K562 (cell line): ENCODE measurements at regions not wholly inside any gene's neighbourhood (a gene's known extent, or its start where the extent isn't known, plus 50 kb on each side); places are given as distances from the start of the nearest gene placed in this dataset.

ENCODE experiments used
- ATAC-seq: fragments of 200-7000 bp; cut with Tn5 transposase; 3 replicates; pipeline ENCODE4 v1.9.1; 2020; ENCODE audit warnings: moderate library complexity
- BruUV-seq: library from RNA; stranded (reverse); fragments of 400-500 nt; replicated peaks from 2 replicates; lab custom pipeline; 2021; lab: Mats Ljungman, UMichigan
- CTCF ChIA-PET: fragments of 300-600 bp; formaldehyde crosslinking; extraction: SDS; loops from one replicate; lab custom pipeline; 2021; ENCODE audit warnings: low intra/inter-chr PET ratio; lab: Yijun Ruan, JAX
- POLR2A ChIA-PET: fragments of 300-600, 350-650 bp; sonication (Branson Sonifier 250); formaldehyde crosslinking; extraction: SDS; loops from one replicate; lab custom pipeline; 2021; ENCODE audit warnings: antibody characterized with exemption, inconsistent platforms; lab: Yijun Ruan, JAX
- DNase-seq, 4 experiments: peaks; one replicate each; pipeline versions ENCODE4 v3.0.0 to v3.0.0-alpha.2; 2011 to 2018; ENCODE audit warnings: low spot score in 3 of 4, mixed read lengths in 3 of 4; ENCODE audit errors: extremely low read depth in 1 of 4
- FAIRE-seq: peaks from 2 replicates; lab custom pipeline; 2011; peaks lifted over from hg19 to GRCh38; lab: Jason Lieb, UNC
- H2AFZ ChIP-seq: 2 replicates; pipeline ENCODE4 v1.6.0; 2011; ENCODE audit warnings: low read depth, low read length, control low read depth, inconsistent platforms
- H3K27ac ChIP-seq: fragments of 200-600 bp; 3 replicates; pipeline ENCODE4 v1.8.0; 2011; ENCODE audit warnings: low read depth, mild to moderate bottlenecking, control low read depth, inconsistent platforms, low read length, moderate library complexity, mixed read lengths; ENCODE audit errors: extremely low read depth
- H3K27me3 ChIP-seq, 2 experiments: fragments of 300-600 bp in 1 of 2; 2 replicates in 1 of 2; 3 replicates in 1 of 2; pipeline versions ENCODE4 v1.6.0 to v1.8.0; 2011; ENCODE audit warnings: inconsistent platforms in 2 of 2, low read length in 2 of 2, mild to moderate bottlenecking in 1 of 2, mixed read lengths in 1 of 2, moderate library complexity in 1 of 2; ENCODE audit not compliant: control insufficient read depth in 2 of 2, insufficient read depth in 2 of 2
- H3K36me3 ChIP-seq: fragments of 300-600 bp; 3 replicates; pipeline ENCODE4 v1.8.0; 2011; ENCODE audit warnings: mild to moderate bottlenecking, low read length, inconsistent platforms; ENCODE audit not compliant: control insufficient read depth, insufficient read depth
- H3K4me1 ChIP-seq, 2 experiments: fragments of 200-600 bp in 1 of 2; replicated peaks in 1 of 2; 2 replicates in 1 of 2; 3 replicates in 1 of 2; pipeline versions ENCODE4 v1.5.1 to v1.8.0; 2011; ENCODE audit warnings: inconsistent platforms in 2 of 2, low read length in 2 of 2, mild to moderate bottlenecking in 1 of 2, mixed read lengths in 1 of 2, moderate library complexity in 1 of 2; ENCODE audit not compliant: control insufficient read depth in 2 of 2, insufficient read depth in 2 of 2
- H3K4me2 ChIP-seq: 2 replicates; pipeline ENCODE4 v1.6.1; 2011; ENCODE audit warnings: low read length, control low read depth, inconsistent platforms, mixed read lengths; ENCODE audit not compliant: insufficient read depth
- H3K4me3 ChIP-seq: fragments of 200-600 bp; sonication (generic), shearing (Covaris generic); 2 replicates; pipeline ENCODE4 v1.5.1; 2016; ENCODE audit warnings: control low read depth, inconsistent platforms
- H3K79me2 ChIP-seq: fragments of 200-600 bp; 3 replicates; pipeline ENCODE4 v1.8.0; 2011; ENCODE audit warnings: low read length, inconsistent platforms; ENCODE audit not compliant: control insufficient read depth, insufficient read depth
- H3K9ac ChIP-seq, 2 experiments: 2 replicates each; pipeline versions ENCODE4 v1.6.0 to v1.6.1; 2011; ENCODE audit warnings: low read depth in 2 of 2, low read length in 2 of 2, control low read depth in 1 of 2, inconsistent platforms in 1 of 2, mild to moderate bottlenecking in 1 of 2, mixed read lengths in 1 of 2; ENCODE audit not compliant: insufficient read depth in 1 of 2
- H3K9me1 ChIP-seq: one replicate; pipeline ENCODE4 v1.6.0; 2011; ENCODE audit warnings: inconsistent platforms, mild to moderate bottlenecking, low read length, moderate library complexity; ENCODE audit not compliant: control insufficient read depth, insufficient read depth
- H3K9me3 ChIP-seq: replicated peaks from 2 replicates; pipeline ENCODE4 v1.5.1; 2011; ENCODE audit warnings: low read depth, low read length, inconsistent platforms; ENCODE audit not compliant: control insufficient read depth, insufficient read depth
- H4K20me1 ChIP-seq: replicated peaks from 2 replicates; pipeline ENCODE4 v1.6.1; 2011; ENCODE audit warnings: low read length, inconsistent platforms, mixed read lengths; ENCODE audit not compliant: control insufficient read depth, insufficient read depth
- CBFB ChIP-seq: sonication (generic); formaldehyde crosslinking; IDR thresholded peaks from 2 replicates; pipeline ENCODE4 v1.4.0; 2020; ENCODE audit warnings: mild to moderate bottlenecking, missing genetic modification reagents
- CCAR2 ChIP-seq: fragments of 200-400 bp; formaldehyde crosslinking; IDR thresholded peaks from 2 replicates; pipeline ENCODE4 v1.6.1; 2017; ENCODE audit warnings: mild to moderate bottlenecking, low read depth, low read length
- CCNT2 ChIP-seq: IDR thresholded peaks from 2 replicates; pipeline ENCODE4 v1.6.1; 2011; ENCODE audit warnings: borderline replicate concordance, low read depth, mild to moderate bottlenecking, moderate library complexity, mixed read lengths, low read length; ENCODE audit not compliant: insufficient read length; ENCODE audit errors: extremely low read depth
- ELF4 ChIP-seq: fragments of 450-650 bp; formaldehyde crosslinking; IDR thresholded peaks from 2 replicates; pipeline ENCODE4 v1.4.0; 2022; ENCODE audit warnings: missing genetic modification characterization
- EP300 ChIP-seq: IDR thresholded peaks from 2 replicates; pipeline ENCODE4 v1.6.1; 2012; ENCODE audit warnings: low read length, improper control_type of control experiment
- EZH2 ChIP-seq: IDR thresholded peaks from 2 replicates; pipeline ENCODE4 v1.6.1; 2012; ENCODE audit warnings: low read depth, mild to moderate bottlenecking, inconsistent platforms, low read length, borderline replicate concordance
- IRF9 ChIP-seq: fragments of 450-650 bp; IDR thresholded peaks from 2 replicates; pipeline ENCODE4 v1.6.1; 2016; ENCODE audit warnings: missing biosample characterization, missing genetic modification characterization
- JUNB ChIP-seq: fragments of 450-650 bp; formaldehyde crosslinking; conservative IDR thresholded peaks from 2 replicates; pipeline ENCODE4 v1.4.0; 2020; ENCODE audit warnings: mild to moderate bottlenecking
- LARP7 ChIP-seq: fragments of 450-650 bp; IDR thresholded peaks from 2 replicates; pipeline ENCODE4 v1.6.1; 2016
- NFE2L1 ChIP-seq: fragments of 450-650 bp; IDR thresholded peaks from 2 replicates; pipeline ENCODE4 v1.6.1; 2016; ENCODE audit warnings: missing genetic modification characterization, low read depth, mild to moderate bottlenecking, missing compliant biosample characterization, moderate library complexity, borderline replicate concordance
- RNF219 ChIP-seq: fragments of 250-450 bp; sonication (Bioruptor Pico); IDR thresholded peaks from 2 replicates; pipeline ENCODE4 v1.5.0; 2022; ENCODE audit warnings: mild to moderate bottlenecking
- TEAD1 ChIP-seq, 2 experiments: fragments of 450-650 bp in 1 of 2; sonication (generic) in 1 of 2; formaldehyde crosslinking; IDR thresholded peaks; 2 replicates each; pipeline versions ENCODE4 v1.4.0 to v1.8.0; 2020 to 2022; ENCODE audit warnings: mild to moderate bottlenecking in 2 of 2, missing genetic modification reagents in 1 of 2
- THAP12 ChIP-seq: fragments of 250-450 bp; sonication (Bioruptor Pico); IDR thresholded peaks from 2 replicates; pipeline ENCODE4 v1.9.0; 2021; ENCODE audit warnings: mild to moderate bottlenecking, inconsistent platforms
- ZBTB49 ChIP-seq: sonication (generic); formaldehyde crosslinking; IDR thresholded peaks from 2 replicates; pipeline ENCODE4 v1.8.0; 2022; ENCODE audit warnings: missing genetic modification reagents, mild to moderate bottlenecking, borderline replicate concordance
- ZNF133 ChIP-seq: fragments of 250-450 bp; sonication (Bioruptor Pico); IDR thresholded peaks from 2 replicates; pipeline ENCODE4 v1.4.0; 2020; ENCODE audit warnings: mild to moderate bottlenecking
- WGBS: fragments of 100-300 bp; shearing (Covaris generic); methylation state at CpG from one replicate; pipeline ENCODE4 v1.1.6; 2016; ENCODE audit warnings: low coverage, mixed read lengths; ENCODE audit not compliant: insufficient coverage; ENCODE audit errors: missing lambda C conversion rate; 5-methylcytosine and 5-hydroxymethylcytosine counted together
- in situ Hi-C: fragments of 300-500 bp; cut with MboI; formaldehyde crosslinking; loops from 4 replicates; pipeline ENCODE4 v1.15.0; 2018; ENCODE audit warnings: inconsistent platforms, mixed read lengths
- intact Hi-C: fragments of 100-400 bp; cut with micrococcal nuclease; formaldehyde crosslinking; loops from 2 replicates; pipeline ENCODE4 v1.14.2; 2022

GRCh38 chr15:29532296-29532695, 262.7 kb upstream of the NSMCE3 start (continued):
- no peak for TF ChIP-seq NFE2L1 (tag)
- no peak for TF ChIP-seq THAP12
- no peak for TF ChIP-seq IRF9
- no peak for TF ChIP-seq CBFB (CRISPR knock-in tag)

- Histone ChIP-seq H2AFZ (no peak overlapping the region), H3K9ac (no peak overlapping the region), H3K4me3 (no peak overlapping the region), H3K36me3 (no peaks in the 10 kb centered on the region), H3K4me1 (no peaks in the 10 kb centered on the region), H4K20me1 (no peaks in the 10 kb centered on the region), H3K9me3 (no peaks in the 10 kb centered on the region), H3K9me1 (no peaks in the 10 kb centered on the region), H3K4me2 (no peak overlapping the region), H3K79me2 (no peaks in the 10 kb centered on the region), H3K27me3 (peaks cover 0 to 11% of the 10 kb centered on the region in 2 experiments; a peak in 2 of 5 replicates), H3K27ac (no peak overlapping the region)
- CTCF ChIA-PET = no interaction called here
- WGBS = 1% methylated on average over 7 of the region's 9 CpGs
- no peak for DNase-seq
- no TSS peak for BruUV-seq
- no peak for FAIRE-seq
- intact Hi-C loops = no loop called here
- no peak for ATAC-seq
- in situ Hi-C loops = no loop called here
- POLR2A ChIA-PET = no interaction called here
- TF ChIP-seq ELF4 (no peak), LARP7 (no peak), TEAD1 (CRISPR knock-in tag; IDR thresholded peaks at IDR 0.05) (no peak), JUNB (CRISPR knock-in tag) (no peak), CCNT2 (no peak), EZH2 (no peak), CCAR2 (no peak), ZNF133 (CRISPR knock-in tag) (no peak), RNF219 (no peak), EP300 (no peak), ZBTB49 (CRISPR knock-in tag) (no peak)
Observed at GRCh38 chr15:29530966-29531365, 261.3 kb upstream of the NSMCE3 start.
